ENCODE measurements at regions not wholly inside any gene's neighbourhood (a gene's known extent, or its start where the extent isn't known, plus 50 kb on each side); places are given as distances from the start of the nearest gene placed in this dataset.

DNA sequence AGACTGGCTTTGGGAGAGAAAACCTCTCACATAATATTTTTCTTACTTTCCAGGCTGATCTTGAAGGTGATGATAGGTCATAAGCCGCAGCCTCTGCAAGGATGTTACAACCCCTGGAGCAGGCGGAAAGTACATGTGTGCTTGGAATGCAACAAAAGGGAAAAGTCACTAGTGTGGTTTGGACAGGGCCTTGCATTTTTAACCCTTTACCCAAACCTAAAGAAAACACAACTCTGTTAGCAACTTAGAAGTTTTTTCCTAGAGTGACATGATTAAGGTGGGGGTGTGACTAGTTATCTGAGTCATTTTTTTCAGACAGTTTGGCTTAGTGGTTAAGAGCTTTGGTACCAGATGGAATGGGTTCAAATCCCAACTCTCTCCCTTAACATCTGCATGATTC lies 97.0 kb downstream of the TMEM30B start:
- peak in 1 of 2 donors; percentile 95 for DNase-seq (ENCODE audit: low read depth in 1 of 2, low spot score in 1 of 2)
- H3K4me1 ChIP-seq (ENCODE audit: low read depth) = peaks cover 6% of the 10 kb centered on the region

GRCh38 chr14:61183196-61183885 lies 97.8 kb downstream of the TMEM30B start:
- Histone ChIP-seq H3K36me3 (no peaks in the 10 kb centered on the region), H3K4me1 (ENCODE audit: low read depth) (peaks cover 6% of the 10 kb centered on the region), H3K27me3 (no peaks in the 10 kb centered on the region), H3K4me3 (no peak overlapping the region), H3K27ac (no peak overlapping the region), H3K9me3 (ENCODE audit: low read depth) (no peaks in the 10 kb centered on the region)
- TF ChIP-seq, protein P1, sequence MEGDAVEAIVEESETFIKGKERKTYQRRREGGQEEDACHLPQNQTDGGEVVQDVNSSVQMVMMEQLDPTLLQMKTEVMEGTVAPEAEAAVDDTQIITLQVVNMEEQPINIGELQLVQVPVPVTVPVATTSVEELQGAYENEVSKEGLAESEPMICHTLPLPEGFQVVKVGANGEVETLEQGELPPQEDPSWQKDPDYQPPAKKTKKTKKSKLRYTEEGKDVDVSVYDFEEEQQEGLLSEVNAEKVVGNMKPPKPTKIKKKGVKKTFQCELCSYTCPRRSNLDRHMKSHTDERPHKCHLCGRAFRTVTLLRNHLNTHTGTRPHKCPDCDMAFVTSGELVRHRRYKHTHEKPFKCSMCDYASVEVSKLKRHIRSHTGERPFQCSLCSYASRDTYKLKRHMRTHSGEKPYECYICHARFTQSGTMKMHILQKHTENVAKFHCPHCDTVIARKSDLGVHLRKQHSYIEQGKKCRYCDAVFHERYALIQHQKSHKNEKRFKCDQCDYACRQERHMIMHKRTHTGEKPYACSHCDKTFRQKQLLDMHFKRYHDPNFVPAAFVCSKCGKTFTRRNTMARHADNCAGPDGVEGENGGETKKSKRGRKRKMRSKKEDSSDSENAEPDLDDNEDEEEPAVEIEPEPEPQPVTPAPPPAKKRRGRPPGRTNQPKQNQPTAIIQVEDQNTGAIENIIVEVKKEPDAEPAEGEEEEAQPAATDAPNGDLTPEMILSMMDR (IDR thresholded peaks at IDR 0.05; ENCODE audit: low read depth, low read length) = no peak
- DNase-seq (ENCODE audit: low read depth in 1 of 2, low spot score in 1 of 2) = peak in 1 of 2 donors; percentile 44

More for the DNA sequence above, 97.0 kb downstream of the TMEM30B start:
- TF ChIP-seq, protein P1 (IDR thresholded peaks at IDR 0.05; ENCODE audit: low read depth, low read length) = no peak
- H3K9me3 ChIP-seq (ENCODE audit: low read depth) = no peaks in the 10 kb centered on the region
- no peak overlapping the region for H3K27ac ChIP-seq
- no peaks in the 10 kb centered on the region for H3K36me3 ChIP-seq
- no peak overlapping the region for H3K4me3 ChIP-seq
- H3K27me3 ChIP-seq = no peaks in the 10 kb centered on the region

DNA sequence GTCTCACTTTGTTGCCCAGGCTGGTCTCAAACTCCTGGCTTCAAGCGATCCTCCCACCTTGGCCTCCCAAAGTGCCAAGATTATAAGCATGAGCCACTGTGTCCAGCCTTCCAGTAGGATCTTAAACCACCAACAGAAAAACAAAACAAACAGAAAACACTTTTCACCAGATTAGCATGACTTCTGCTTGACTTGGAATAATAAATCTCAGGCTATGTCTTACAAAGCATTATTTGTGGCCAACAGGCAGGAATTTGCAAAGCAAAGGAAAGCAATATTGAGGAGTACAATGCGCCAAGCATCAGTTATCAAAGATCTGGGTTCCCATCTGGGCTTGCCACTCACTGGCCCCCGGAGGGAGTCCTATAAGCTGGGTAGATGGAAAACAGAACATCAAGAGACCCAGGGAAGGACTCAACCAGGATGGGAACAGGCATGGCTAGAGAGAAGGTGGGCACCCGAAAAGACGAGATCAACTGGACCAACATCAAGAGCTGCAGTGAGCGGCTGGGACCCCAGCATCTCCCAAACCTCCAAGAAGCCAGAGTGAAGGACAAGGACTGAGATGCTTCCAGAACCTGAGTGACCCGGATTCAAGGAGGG lies 101.2 kb downstream of the TMEM30B start:
- Histone ChIP-seq H3K27ac (no peak overlapping the region), H3K4me3 (no peak overlapping the region), H3K36me3 (no peaks in the 10 kb centered on the region), H3K9me3 (ENCODE audit: low read depth) (no peaks in the 10 kb centered on the region), H3K4me1 (ENCODE audit: low read depth) (no peaks in the 10 kb centered on the region), H3K27me3 (no peaks in the 10 kb centered on the region)
- TF ChIP-seq, protein P1 (IDR thresholded peaks at IDR 0.05; ENCODE audit: low read depth, low read length) = no peak
- DNase-seq (ENCODE audit: low read depth in 1 of 2, low spot score in 1 of 2) = no peak

DNA sequence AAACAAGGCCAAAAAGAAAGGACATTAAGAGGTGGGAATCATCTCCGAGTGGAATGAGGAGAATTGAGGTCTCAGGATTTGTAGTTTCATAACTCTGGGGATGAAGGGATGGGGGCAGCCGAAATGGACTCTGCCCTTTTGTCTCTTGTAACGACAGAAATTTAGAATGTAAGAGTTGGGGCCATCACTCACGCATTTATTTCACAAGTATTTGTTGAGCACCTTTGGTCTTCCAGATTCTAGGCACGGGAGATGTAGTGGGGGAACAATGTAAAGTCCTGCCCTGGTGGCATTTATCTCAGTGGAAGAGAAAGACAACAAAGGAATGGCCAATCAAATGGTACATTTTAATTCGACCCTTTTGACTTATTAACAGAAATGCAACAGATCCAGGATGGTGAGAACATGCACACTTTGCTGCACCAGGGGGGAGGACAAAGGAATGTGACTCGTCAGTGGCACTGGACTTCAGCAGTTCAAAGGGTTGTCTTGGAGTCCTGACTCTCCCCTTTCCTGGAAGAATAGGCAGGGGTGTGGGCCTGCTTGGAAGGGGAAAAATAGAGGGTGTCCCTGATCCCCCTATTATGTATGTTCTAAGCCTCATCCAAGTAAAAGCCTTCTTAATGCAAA lies 102.0 kb downstream of the TMEM30B start:
- TF ChIP-seq, protein P1 (IDR thresholded peaks at IDR 0.05; ENCODE audit: low read depth, low read length) = no peak
- H3K9me3 ChIP-seq (ENCODE audit: low read depth) = no peaks in the 10 kb centered on the region
- H3K36me3 ChIP-seq = no peaks in the 10 kb centered on the region
- peak in 1 of 2 donors; percentile 32 for DNase-seq (ENCODE audit: low read depth in 1 of 2, low spot score in 1 of 2)
- no peak overlapping the region for H3K4me3 ChIP-seq
- no peaks in the 10 kb centered on the region for H3K27me3 ChIP-seq
- no peaks in the 10 kb centered on the region for H3K4me1 ChIP-seq (ENCODE audit: low read depth)
- no peak overlapping the region for H3K27ac ChIP-seq

DNA sequence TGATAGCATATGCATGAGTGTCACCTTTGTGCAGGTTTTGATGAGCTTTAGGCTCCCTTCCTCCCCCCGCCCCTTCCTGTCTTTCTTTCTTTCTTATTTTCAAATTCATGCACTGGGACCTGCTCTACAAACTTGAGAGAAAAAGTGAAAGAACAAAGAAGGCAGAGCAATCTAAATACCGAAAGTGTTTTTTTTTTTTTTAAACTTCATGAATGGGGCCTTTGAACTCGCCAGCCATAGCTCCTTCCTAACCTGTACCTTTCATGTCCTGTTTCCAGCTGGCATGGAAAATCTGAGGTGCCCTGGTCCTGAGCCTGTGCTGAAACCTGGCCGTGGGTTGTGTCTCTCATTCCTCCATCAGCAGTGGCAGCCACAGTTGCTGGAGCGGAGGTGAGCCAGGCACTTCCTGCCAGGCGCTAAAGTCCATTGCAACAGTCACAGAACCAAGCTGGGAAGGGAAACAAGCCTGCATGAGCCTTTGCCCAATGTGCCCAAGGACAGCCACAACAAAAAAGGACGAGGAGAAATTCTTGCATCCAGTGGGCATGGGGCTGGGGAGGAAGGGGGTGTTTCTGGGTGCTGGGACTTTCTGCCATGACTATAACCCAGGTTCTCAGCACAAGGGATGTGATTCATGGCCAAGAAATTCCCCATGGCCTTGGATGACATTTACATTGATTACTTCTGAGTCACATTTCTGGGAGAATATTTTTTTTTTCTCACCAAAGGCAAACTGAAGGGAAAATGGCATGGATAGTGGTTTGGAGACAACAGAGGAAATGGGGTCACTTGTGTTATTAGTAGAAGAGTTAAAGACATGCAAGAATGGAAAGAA lies 102.7 kb downstream of the TMEM30B start:
- no peaks in the 10 kb centered on the region for H3K36me3 ChIP-seq
- no peak overlapping the region for H3K4me3 ChIP-seq
- TF ChIP-seq, protein P1 (IDR thresholded peaks at IDR 0.05; ENCODE audit: low read depth, low read length) = no peak
- no peaks in the 10 kb centered on the region for H3K4me1 ChIP-seq (ENCODE audit: low read depth)
- no peak overlapping the region for H3K27ac ChIP-seq
- DNase-seq (ENCODE audit: low read depth in 1 of 2, low spot score in 1 of 2) = peak in 1 of 2 donors; percentile 92
- H3K9me3 ChIP-seq (ENCODE audit: low read depth) = no peaks in the 10 kb centered on the region
- H3K27me3 ChIP-seq = no peaks in the 10 kb centered on the region

Measured in cardiac muscle cell (in vitro differentiated cells and primary cell).